ENCODE measurements at regions not wholly inside any gene's neighbourhood (a gene's known extent, or its start where the extent isn't known, plus 50 kb on each side); places are given as distances from the start of the nearest gene placed in this dataset.

GRCh38 chr14:53536446-53536845 lies 383.3 kb upstream of the DDHD1 start:
- H3K27ac ChIP-seq, result no peak overlapping the region
- H3K9me3 ChIP-seq, result no peaks in the 10 kb centered on the region
- no peaks in the 10 kb centered on the region for H3K27me3 ChIP-seq
- no peak overlapping the region for H3K4me3 ChIP-seq
- H3K4me1 ChIP-seq, result no peaks in the 10 kb centered on the region
- no peak for TF ChIP-seq CTCF (IDR thresholded peaks at IDR 0.05)
- intact Hi-C loops (cut with DNase I), result loop anchor here (5.0 kb wide), 2 partner anchors 636 to 801 kb away; no protein-coding TSS in a partner anchor
- H3K36me3 ChIP-seq, result no peaks in the 10 kb centered on the region
- DNase-seq, result no peak
- H3K9ac ChIP-seq (ENCODE audit: low read depth in 2 of 2, low read length in 2 of 2), result no peak overlapping the region

- Histone ChIP-seq H3K9me3 (no peaks in the 10 kb centered on the region), H3K9ac (ENCODE audit: low read depth in 2 of 2, low read length in 2 of 2) (no peak overlapping the region), H3K27me3 (no peaks in the 10 kb centered on the region), H3K4me1 (no peaks in the 10 kb centered on the region), H3K36me3 (no peaks in the 10 kb centered on the region), H3K27ac (no peak overlapping the region), H3K4me3 (no peak overlapping the region)
- TF ChIP-seq CTCF (IDR thresholded peaks at IDR 0.05), result no peak
- intact Hi-C loops (cut with DNase I), result loop anchor here (5.0 kb wide), 2 partner anchors 637 to 802 kb away; no protein-coding TSS in a partner anchor
- no peak for DNase-seq
Observed at GRCh38 chr14:53534841-53535240, 381.7 kb upstream of the DDHD1 start.

DNA sequence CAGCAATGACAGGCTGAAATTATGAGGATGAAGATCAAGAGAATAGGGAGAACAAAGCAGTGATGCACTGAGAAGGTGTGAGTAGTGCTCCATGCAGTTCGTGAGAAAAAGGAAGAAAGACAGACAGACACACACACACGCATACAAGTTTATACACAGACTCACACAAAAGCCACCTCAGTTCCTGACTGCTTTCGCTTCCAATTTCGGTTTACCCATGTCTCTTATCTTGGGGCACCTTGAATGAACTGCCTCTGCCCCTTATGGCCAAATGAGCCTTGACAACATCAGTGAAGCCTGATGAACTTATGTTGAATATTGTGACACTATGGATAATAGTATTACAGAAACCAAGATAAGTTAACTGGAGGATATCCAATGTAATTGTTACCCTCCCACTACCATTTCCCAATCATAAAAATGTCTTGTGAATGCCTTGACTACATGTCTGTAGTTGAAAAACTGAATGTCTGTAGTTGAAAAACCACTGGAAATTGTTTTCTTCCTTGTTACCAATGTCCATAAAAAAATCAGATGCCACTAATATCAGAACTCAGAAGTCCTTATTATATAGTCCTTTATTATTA lies 380.4 kb upstream of the DDHD1 start:
- H3K9ac ChIP-seq (ENCODE audit: low read depth in 2 of 2, low read length in 2 of 2), result no peak overlapping the region
- intact Hi-C loops (cut with DNase I), result no loop called here
- H3K4me3 ChIP-seq, result no peak overlapping the region
- H3K27ac ChIP-seq, result no peak overlapping the region
- no peak for TF ChIP-seq CTCF (IDR thresholded peaks at IDR 0.05)
- H3K9me3 ChIP-seq, result no peaks in the 10 kb centered on the region
- DNase-seq, result no peak
- H3K27me3 ChIP-seq, result no peaks in the 10 kb centered on the region
- H3K4me1 ChIP-seq, result no peaks in the 10 kb centered on the region
- H3K36me3 ChIP-seq, result no peaks in the 10 kb centered on the region

- no peak overlapping the region for H3K9ac ChIP-seq (ENCODE audit: low read depth in 2 of 2, low read length in 2 of 2)
- no peak for TF ChIP-seq CTCF (IDR thresholded peaks at IDR 0.05)
- intact Hi-C loops (cut with DNase I), result no loop called here
Observed at GRCh38 chr14:53532853-53533252, 379.7 kb upstream of the DDHD1 start.

GRCh38 chr14:53531730-53532129 lies 378.6 kb upstream of the DDHD1 start:
- TF ChIP-seq CTCF (IDR thresholded peaks at IDR 0.05), result no peak
- Histone ChIP-seq H3K27me3 (no peaks in the 10 kb centered on the region), H3K4me1 (no peaks in the 10 kb centered on the region), H3K4me3 (no peak overlapping the region), H3K36me3 (no peaks in the 10 kb centered on the region), H3K9me3 (no peaks in the 10 kb centered on the region), H3K9ac (ENCODE audit: low read depth in 2 of 2, low read length in 2 of 2) (no peak overlapping the region), H3K27ac (no peak overlapping the region)
- no peak for DNase-seq
- intact Hi-C loops (cut with DNase I), result no loop called here

More at GRCh38 chr14:53532853-53533252, 379.7 kb upstream of the DDHD1 start:
- Histone ChIP-seq H3K27ac (no peak overlapping the region), H3K27me3 (no peaks in the 10 kb centered on the region), H3K4me1 (no peaks in the 10 kb centered on the region), H3K9me3 (no peaks in the 10 kb centered on the region), H3K4me3 (no peak overlapping the region), H3K36me3 (no peaks in the 10 kb centered on the region)
- no peak for DNase-seq

All from colonic mucosa (tissue), 4 donors.